Endothelial cell of umbilical vein (primary cell): ENCODE measurements at regions not wholly inside any gene's neighbourhood (a gene's known extent, or its start where the extent isn't known, plus 50 kb on each side); places are given as distances from the start of the nearest gene placed in this dataset.

Experiments
- BruUV-seq: library from RNA; stranded (reverse); fragments of 400-500 nt; replicated peaks from 2 replicates; lab custom pipeline; 2021; lab: Mats Ljungman, UMichigan
- CTCF ChIA-PET: fragments of 300-600, 350-600 bp; sonication (Branson Sonifier 250); formaldehyde crosslinking; loops from one replicate; lab custom pipeline; 2021; ENCODE audit warnings: antibody characterized with exemption, inconsistent platforms; lab: Charles Lee
- POLR2A ChIA-PET: fragments of 300-600, 350-600 bp; sonication (Branson Sonifier 250); formaldehyde crosslinking; loops from one replicate; lab custom pipeline; 2021; ENCODE audit warnings: antibody characterized with exemption, inconsistent platforms; lab: Charles Lee
- DNase-seq: peaks from one replicate; pipeline ENCODE4 v3.0.0-alpha.2; 2011; ENCODE audit warnings: low read depth, low spot score
- FAIRE-seq: peaks from 2 replicates; lab custom pipeline; 2011; peaks lifted over from hg19 to GRCh38; lab: Jason Lieb, UNC
- H2AFZ ChIP-seq: 2 replicates; pipeline ENCODE4 v1.6.0; 2012; ENCODE audit warnings: low read depth, low read length, control low read depth, inconsistent platforms
- H3K27ac ChIP-seq: 2 replicates; pipeline ENCODE4 v1.5.1; 2011; ENCODE audit warnings: low read depth, mild to moderate bottlenecking, control low read depth, low read length, moderate library complexity; ENCODE audit not compliant: insufficient read depth
- H3K27me3 ChIP-seq, 2 experiments: 2 replicates each; pipeline versions ENCODE4 v1.6.0 to v1.6.1; 2011; ENCODE audit warnings: low read length in 2 of 2, mixed read lengths in 1 of 2; ENCODE audit not compliant: control insufficient read depth in 2 of 2, insufficient read depth in 2 of 2
- H3K36me3 ChIP-seq, 2 experiments: 2 replicates in 1 of 2; 3 replicates in 1 of 2; pipeline ENCODE4 v1.5.1; 2011; ENCODE audit warnings: low read length in 2 of 2, mild to moderate bottlenecking in 1 of 2, moderate library complexity in 1 of 2; ENCODE audit not compliant: control insufficient read depth in 2 of 2, insufficient read depth in 2 of 2; ENCODE audit errors: extremely low read depth in 1 of 2
- H3K4me1 ChIP-seq: 3 replicates; pipeline ENCODE4 v1.5.1; 2011; ENCODE audit warnings: mild to moderate bottlenecking, low read length; ENCODE audit not compliant: control insufficient read depth, insufficient read depth; ENCODE audit errors: extremely low read depth
- H3K4me2 ChIP-seq: 2 replicates; pipeline ENCODE4 v1.6.1; 2011; ENCODE audit warnings: low read length, control low read depth, mixed read lengths; ENCODE audit not compliant: insufficient read depth
- H3K4me3 ChIP-seq, 3 experiments: fragments of 200-600 bp in 1 of 3; sonication (generic), shearing (Covaris generic) in 1 of 3; replicated peaks in 1 of 3; 2 replicates each; pipeline ENCODE4 v1.5.1; 2011 to 2016; ENCODE audit warnings: control low read depth in 3 of 3, low read length in 3 of 3, mild to moderate bottlenecking in 2 of 3, inconsistent platforms in 1 of 3, low read depth in 1 of 3, moderate library complexity in 1 of 3; ENCODE audit not compliant: insufficient read depth in 1 of 3
- H3K79me2 ChIP-seq: 2 replicates; pipeline ENCODE4 v1.6.0; 2012; ENCODE audit warnings: low read length, inconsistent platforms; ENCODE audit not compliant: control insufficient read depth, insufficient read depth
- H3K9ac ChIP-seq: replicated peaks from 2 replicates; pipeline ENCODE3; 2011; ENCODE audit warnings: low read length, control low read depth; ENCODE audit not compliant: insufficient read depth; ENCODE audit errors: extremely low read depth
- H3K9me1 ChIP-seq: replicated peaks from 3 replicates; pipeline ENCODE4 v1.6.0; 2011; ENCODE audit warnings: mild to moderate bottlenecking, low read length; ENCODE audit not compliant: control insufficient read depth, insufficient read depth; ENCODE audit errors: extremely low read depth
- H3K9me3 ChIP-seq: replicated peaks from 2 replicates; pipeline ENCODE4 v1.5.1; 2012; ENCODE audit warnings: low read length, inconsistent platforms; ENCODE audit not compliant: control insufficient read depth, insufficient read depth
- H4K20me1 ChIP-seq: replicated peaks from 2 replicates; pipeline ENCODE3; 2011; ENCODE audit warnings: mild to moderate bottlenecking, low read length; ENCODE audit not compliant: control insufficient read depth, insufficient read depth; ENCODE audit errors: extremely low read depth
- EZH2 ChIP-seq: IDR thresholded peaks from 2 replicates; pipeline ENCODE4 v1.6.1; 2012; ENCODE audit warnings: borderline replicate concordance, low read depth, mild to moderate bottlenecking, moderate library complexity, low read length, inconsistent platforms; ENCODE audit not compliant: severe bottlenecking
- FOS ChIP-seq: IDR thresholded peaks from 2 replicates; pipeline ENCODE4 v1.6.1; 2011; ENCODE audit warnings: mild to moderate bottlenecking, low read length, moderate library complexity, borderline replicate concordance; ENCODE audit not compliant: insufficient read depth
- JUN ChIP-seq: IDR thresholded peaks from 2 replicates; pipeline ENCODE4 v1.6.1; 2011; ENCODE audit warnings: borderline replicate concordance, low read depth; ENCODE audit not compliant: insufficient read length, insufficient read depth
- MAX ChIP-seq: IDR thresholded peaks from 2 replicates; pipeline ENCODE4 v1.6.1; 2011; ENCODE audit not compliant: insufficient read depth, insufficient read length
- MYC ChIP-seq: IDR thresholded peaks from one replicate; pipeline ENCODE4 v1.6.1; 2011; ENCODE audit warnings: mild to moderate bottlenecking, low read depth, low read length
- POLR2A ChIP-seq: IDR thresholded peaks from 2 replicates; pipeline ENCODE4 v1.6.1; 2012; ENCODE audit warnings: low read depth, mild to moderate bottlenecking, control low read depth, low read length
- POLR2AphosphoS5 ChIP-seq: IDR thresholded peaks from 2 replicates; pipeline ENCODE4 v1.6.1; 2012; ENCODE audit warnings: low read depth, mild to moderate bottlenecking, control low read depth, low read length, moderate library complexity; ENCODE audit not compliant: insufficient read depth
- dilution Hi-C: fragments of 300-500 bp; cut with MboI; formaldehyde crosslinking; loops from one replicate; pipeline ENCODE4 v1.15.0; 2019; ENCODE audit warnings: low sequenced_read_pairs; ENCODE audit not compliant: extremely low pct_ligation_motif_present
- intact Hi-C: fragments of 100-400 bp; cut with micrococcal nuclease; formaldehyde crosslinking; loops from one replicate; pipeline ENCODE4 v1.10.0; 2022
- TF ChIP-seq, protein P1 (sequence below), 2 donors: IDR thresholded peaks; 1 replicate in 1 of 2; 2 replicates in 1 of 2; pipeline ENCODE4 v1.5.1; 2011; ENCODE audit warnings: low read length in 2 of 2, mild to moderate bottlenecking in 2 of 2, moderate library complexity in 2 of 2, control low read depth in 1 of 2, inconsistent platforms in 1 of 2, low read depth in 1 of 2; ENCODE audit not compliant: insufficient read depth in 1 of 2; ENCODE audit errors: extremely low read depth in 1 of 2

GRCh38 chr20:60761056-60761455, 491.0 kb upstream of the CDH4 start:
- FAIRE-seq (no peak), DNase-seq (no peak)
- POLR2A ChIA-PET: no interaction called here
- CTCF ChIA-PET: no interaction called here
- Histone ChIP-seq H3K9me3 (peaks cover 10% of the 10 kb centered on the region), H3K9me1 (no peaks in the 10 kb centered on the region), H3K27me3 (no peaks in the 10 kb centered on the region), H3K4me2 (no peak overlapping the region), H2AFZ (no peak overlapping the region), H3K36me3 (no peaks in the 10 kb centered on the region), H3K4me3 (no peak overlapping the region), H3K27ac (no peak overlapping the region), H3K9ac (no peak overlapping the region), H3K4me1 (no peaks in the 10 kb centered on the region), H3K79me2 (no peaks in the 10 kb centered on the region), H4K20me1 (no peaks in the 10 kb centered on the region)
- intact Hi-C loops: no loop called here
- dilution Hi-C loops: no loop called here
- TF ChIP-seq MAX: no peak
- no peak for TF ChIP-seq JUN
- TF ChIP-seq FOS: no peak
- no peak for TF ChIP-seq MYC
- TF ChIP-seq POLR2A: no peak
- TF ChIP-seq POLR2AphosphoS5: no peak
- TF ChIP-seq EZH2: no peak
- TF ChIP-seq, protein P1, sequence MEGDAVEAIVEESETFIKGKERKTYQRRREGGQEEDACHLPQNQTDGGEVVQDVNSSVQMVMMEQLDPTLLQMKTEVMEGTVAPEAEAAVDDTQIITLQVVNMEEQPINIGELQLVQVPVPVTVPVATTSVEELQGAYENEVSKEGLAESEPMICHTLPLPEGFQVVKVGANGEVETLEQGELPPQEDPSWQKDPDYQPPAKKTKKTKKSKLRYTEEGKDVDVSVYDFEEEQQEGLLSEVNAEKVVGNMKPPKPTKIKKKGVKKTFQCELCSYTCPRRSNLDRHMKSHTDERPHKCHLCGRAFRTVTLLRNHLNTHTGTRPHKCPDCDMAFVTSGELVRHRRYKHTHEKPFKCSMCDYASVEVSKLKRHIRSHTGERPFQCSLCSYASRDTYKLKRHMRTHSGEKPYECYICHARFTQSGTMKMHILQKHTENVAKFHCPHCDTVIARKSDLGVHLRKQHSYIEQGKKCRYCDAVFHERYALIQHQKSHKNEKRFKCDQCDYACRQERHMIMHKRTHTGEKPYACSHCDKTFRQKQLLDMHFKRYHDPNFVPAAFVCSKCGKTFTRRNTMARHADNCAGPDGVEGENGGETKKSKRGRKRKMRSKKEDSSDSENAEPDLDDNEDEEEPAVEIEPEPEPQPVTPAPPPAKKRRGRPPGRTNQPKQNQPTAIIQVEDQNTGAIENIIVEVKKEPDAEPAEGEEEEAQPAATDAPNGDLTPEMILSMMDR (IDR thresholded peaks at IDR 0.05; ENCODE audit: extremely low read depth in 1 of 2, insufficient read depth in 1 of 2, low read depth in 1 of 2, low read length in 2 of 2): no peak
- BruUV-seq: no TSS peak
